GM21526 (cell line): ENCODE measurements at regions not wholly inside any gene's neighbourhood (a gene's known extent, or its start where the extent isn't known, plus 50 kb on each side); places are given as distances from the start of the nearest gene placed in this dataset.
"Not testable (repeated sequence)": the region's sequence is repeated elsewhere in the genome, so short reads cannot be mapped to it uniquely, and the experiment has no call there.

Source experiments
- ATAC-seq: cut with Tn5 transposase; IDR thresholded peaks from one replicate; pipeline ENCODE4 v1.9.1; 2021; ENCODE audit warnings: moderate library complexity; ENCODE audit not compliant: unreplicated experiment, low FRiP score

DNA sequence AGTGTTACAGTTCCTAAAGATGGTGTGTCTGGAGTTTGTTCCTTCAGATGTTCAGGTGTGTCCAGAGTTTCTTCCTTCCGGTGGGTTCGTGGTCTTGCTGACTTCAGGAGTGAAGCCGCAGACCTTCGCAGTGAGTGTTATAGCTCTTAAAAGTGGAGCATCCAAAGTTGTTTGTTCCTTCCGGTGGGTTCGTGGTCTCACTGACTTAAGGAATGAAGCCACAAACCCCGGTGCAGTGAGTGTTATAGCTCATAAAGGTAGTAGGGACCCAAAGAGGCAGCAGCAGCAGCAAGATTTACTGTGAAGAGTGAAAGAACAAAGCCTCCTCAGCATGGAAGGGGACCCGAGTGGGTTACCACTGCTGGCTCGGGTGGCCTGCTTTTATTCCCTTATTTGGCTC is 90.6 kb upstream of the CST7 start:
- ATAC-seq: not testable (repeated sequence)

DNA sequence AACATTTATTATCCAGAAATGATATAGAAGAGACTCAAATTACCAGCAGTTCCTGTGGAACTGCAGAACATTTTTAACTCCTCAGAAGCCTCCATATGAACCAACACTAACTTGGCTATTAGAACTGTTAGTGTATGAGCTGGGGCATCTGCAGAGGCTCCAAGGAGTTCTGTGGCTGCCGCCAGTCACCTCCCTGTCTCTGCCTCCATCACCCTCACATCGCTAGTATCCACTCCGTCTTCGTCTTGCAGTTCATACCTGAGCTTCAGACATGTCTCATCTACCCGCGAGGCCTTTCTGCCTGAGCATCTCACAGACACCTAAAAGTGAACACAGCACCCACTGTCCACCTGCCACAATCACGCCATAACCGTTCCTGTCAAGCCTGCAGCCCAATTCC is 89.5 kb upstream of the CST7 start:
- ATAC-seq: no peak

DNA sequence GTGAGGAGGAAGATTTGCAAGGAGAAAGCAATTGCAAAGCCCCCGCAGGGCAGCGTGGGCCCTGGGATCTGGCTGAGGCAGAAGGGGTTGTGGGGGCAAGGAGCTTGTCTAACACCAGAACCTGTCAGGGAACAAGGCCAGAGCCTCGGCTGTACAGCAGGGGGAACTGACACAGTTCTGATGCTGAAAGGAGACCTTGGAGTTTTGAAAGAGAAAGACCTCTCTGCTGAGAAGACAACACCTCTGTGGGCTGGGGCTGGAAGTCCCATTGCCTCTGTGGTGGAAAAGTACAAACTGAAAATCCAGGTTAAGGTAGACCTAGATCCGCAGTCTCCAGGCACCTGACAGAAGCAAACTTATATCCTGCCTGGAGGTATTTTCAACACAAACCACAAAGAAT is 86.9 kb upstream of the CST7 start:
- ATAC-seq: no peak

DNA sequence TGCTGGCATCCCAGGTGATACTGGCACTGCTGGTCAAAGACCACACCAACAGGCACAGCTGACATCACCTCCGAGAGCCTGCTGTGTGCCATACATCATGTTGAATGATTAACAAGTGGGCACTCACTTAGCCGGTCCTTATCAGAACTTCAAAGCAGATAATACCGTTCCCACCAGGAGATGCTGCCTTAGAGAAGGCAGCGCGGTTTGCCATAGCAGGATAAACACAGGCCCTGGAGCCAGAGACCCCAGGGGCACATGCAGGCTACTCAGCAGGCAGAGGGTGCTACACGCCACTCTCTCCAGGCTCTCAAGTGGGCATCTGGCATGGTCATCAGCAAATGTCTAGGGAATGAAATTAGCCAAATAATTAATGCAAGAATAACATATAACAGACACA is 86.5 kb upstream of the CST7 start:
- ATAC-seq: no peak

DNA sequence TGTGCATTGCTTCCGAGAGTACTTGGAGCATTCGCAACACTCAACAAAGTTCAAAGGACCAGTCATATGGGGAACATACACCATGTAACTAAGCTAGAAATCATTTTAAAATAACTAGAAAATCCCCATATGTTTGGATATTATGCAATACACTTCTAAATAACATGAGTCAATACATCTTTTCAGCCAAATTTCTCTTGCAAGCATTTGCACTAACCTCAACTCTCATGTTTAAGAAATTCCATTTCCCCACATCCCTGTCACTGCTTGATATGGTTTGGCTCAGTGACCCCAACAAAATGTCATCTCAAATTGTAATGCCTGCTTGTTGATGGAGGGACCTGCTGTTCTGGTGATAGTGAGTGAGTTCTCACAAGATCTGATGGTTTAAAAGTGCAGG is 85.7 kb upstream of the CST7 start:
- ATAC-seq: no peak

GRCh38 chr20:24866008-24866407 is 83.1 kb upstream of the CST7 start:
- ATAC-seq: no peak

DNA sequence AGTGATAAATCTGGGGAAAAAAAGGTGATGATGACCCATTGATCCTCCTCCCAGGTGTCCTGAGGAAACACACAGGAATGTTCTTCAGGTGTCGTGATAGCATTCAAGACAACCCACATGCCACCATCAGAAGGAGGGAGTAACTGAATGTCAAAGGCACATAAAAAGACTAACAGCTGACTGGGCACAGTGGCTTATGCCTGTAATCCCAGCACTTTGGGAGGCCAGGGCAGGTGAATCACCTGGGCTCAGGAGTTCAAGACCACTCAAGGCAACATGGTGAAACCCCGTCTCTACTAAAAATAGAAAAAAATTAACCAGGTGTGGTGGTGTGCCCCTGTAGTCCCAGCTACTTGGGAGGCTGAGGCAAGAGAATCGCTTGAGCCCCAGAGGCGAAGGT is 82.3 kb upstream of the CST7 start:
- ATAC-seq: no peak

GRCh38 chr20:24867556-24867955 is 81.5 kb upstream of the CST7 start:
- no peak for ATAC-seq

- ATAC-seq: no peak
Observed at GRCh38 chr20:24868396-24868927, 80.6 kb upstream of the CST7 start.

DNA sequence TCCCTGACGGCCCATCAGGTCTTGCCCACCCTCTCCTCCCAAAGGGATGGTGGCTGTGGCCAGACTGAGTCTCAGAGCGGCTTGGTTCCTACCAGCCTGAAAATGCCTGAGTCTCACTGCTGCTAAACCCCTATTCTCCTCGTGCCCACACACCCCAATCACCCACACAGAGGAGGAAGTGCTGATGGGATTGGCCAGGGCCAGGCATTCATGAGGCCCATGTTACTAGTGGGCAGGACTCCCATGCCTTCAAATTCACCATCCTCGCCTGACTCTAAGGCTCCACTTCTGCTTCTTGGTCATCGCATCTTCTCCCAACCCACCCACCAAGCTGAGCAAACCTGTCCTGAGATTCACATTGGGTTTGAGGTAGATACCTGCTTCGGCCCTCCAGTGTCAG is 80.1 kb upstream of the CST7 start:
- no peak for ATAC-seq

GRCh38 chr20:24870057-24870456 is 79.0 kb upstream of the CST7 start:
- ATAC-seq: no peak

DNA sequence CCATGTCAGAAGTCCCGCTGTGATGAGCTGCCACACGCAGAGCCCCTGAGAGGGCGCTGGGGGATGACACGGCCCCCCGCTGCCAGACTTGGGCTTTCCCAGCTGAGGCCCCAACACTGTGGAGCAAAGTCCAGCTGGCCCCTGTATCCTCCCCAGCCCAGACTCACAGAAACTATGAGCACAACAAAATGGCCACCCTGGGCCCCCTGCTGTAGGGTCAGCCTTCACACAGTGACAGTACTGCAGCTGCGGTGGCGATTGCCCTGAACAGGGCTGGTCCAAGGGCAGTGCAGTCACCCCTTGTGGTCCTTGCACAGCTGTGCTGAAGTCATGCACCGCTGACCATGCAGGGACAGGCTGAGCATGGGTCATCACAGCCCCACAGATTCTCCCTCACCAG is 78.2 kb upstream of the CST7 start:
- ATAC-seq: no peak

- no peak for ATAC-seq
Observed at GRCh38 chr20:24871480-24872213, 77.4 kb upstream of the CST7 start.

DNA sequence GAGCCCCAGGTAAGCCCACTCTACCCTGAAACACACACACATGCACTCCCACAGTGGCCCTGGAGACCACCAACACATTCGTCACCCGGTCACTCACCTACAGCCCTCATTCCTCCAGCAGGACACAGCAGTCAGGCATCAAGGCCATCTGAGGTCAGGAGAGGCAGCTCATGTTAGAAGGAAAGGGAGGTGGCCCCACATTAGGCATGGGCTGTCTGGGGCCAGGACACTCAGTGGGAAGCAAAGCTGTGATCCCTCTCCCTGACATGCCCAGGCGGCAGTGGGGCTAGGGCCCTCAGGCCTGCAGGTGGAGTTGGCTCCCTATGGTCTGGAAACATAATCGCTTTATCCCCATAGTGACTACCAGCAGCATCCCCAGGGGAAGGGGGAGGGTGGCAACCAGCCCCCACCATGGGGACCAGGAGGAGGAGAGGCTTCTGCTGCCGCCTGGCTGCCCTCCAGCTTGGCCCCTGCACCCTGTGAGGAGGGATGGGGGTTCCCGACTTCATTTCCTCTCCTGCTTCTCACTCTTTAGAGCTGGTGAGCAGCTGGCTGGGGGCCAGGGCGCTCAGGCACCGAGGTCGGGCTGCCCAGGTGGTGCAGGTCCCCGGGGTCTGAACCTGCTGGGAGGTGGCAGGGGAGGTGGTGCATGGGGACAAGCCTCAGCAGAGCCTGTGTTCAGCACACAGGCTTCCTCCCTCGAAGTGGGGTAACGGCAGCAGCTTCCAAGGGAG is 76.6 kb upstream of the CST7 start:
- no peak for ATAC-seq

- ATAC-seq: no peak
Observed at GRCh38 chr20:24873025-24873620, 75.9 kb upstream of the CST7 start.

GRCh38 chr20:24875078-24875477 is 74.0 kb upstream of the CST7 start:
- no peak for ATAC-seq

- ATAC-seq: no peak
Observed at GRCh38 chr20:24877652-24878051, 71.4 kb upstream of the CST7 start.

- ATAC-seq: no peak
Observed at GRCh38 chr20:24878657-24879056, 70.4 kb upstream of the CST7 start.

DNA sequence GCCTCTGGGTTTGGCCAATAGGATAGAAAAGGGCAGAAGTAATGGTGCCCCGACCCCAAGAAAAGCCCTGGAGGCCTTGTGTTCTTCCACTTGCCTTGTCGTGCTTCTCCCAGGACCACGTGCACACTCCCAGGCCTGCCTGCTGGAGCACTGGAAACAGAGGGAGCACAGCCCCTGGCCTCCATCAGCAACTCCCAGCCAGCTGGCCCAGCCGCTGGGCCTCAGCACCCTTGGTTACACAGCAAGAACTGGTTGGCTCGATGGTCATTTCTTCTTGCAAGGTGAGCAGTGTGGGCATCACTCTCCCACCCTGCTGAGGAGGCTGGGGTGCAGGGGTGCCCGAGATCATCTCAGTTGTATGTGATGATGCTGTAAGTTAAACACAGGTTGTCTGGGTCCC is 69.2 kb upstream of the CST7 start:
- ATAC-seq: no peak

- no peak for ATAC-seq
Observed at GRCh38 chr20:24880356-24880755, 68.7 kb upstream of the CST7 start.

DNA sequence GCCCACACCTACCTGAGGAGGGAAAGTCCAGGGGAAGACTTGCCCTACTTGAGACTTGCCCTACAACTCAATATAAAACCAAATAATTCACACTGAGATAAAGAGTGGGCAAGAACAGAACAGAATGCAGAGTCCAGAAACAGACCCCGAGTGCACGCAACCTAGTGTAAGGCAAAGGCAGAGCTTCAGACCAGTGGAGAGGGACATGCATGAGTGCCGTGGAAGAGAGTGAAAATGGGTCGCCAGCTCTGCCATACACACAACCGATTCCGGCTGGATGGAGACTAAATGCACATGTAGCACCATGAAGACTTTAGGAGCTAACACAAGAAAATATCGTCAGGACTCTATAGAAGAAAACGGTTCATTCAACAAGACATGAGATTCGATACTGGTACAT is 58.8 kb upstream of the CST7 start:
- ATAC-seq: no peak
